ENCODE measurements at regions not wholly inside any gene's neighbourhood (a gene's known extent, or its start where the extent isn't known, plus 50 kb on each side); places are given as distances from the start of the nearest gene placed in this dataset.

- DNase-seq (ENCODE audit: low read depth in 2 of 3, low spot score in 1 of 3) = no peak
These were observed 171.5 kb upstream of the EDNRA start for GRCh38 chr4:147309434-147309833.

- no peak for DNase-seq (ENCODE audit: low read depth in 2 of 3, low spot score in 1 of 3)
These were observed 170.6 kb upstream of the EDNRA start for GRCh38 chr4:147310312-147310711.

GRCh38 chr4:147311956-147312355, 168.9 kb upstream of the EDNRA start:
- DNase-seq (ENCODE audit: low read depth in 2 of 3, low spot score in 1 of 3) = no peak

GRCh38 chr4:147312376-147313046, 168.4 kb upstream of the EDNRA start:
- DNase-seq (ENCODE audit: low read depth in 2 of 3, low spot score in 1 of 3) = no peak

- DNase-seq (ENCODE audit: low read depth in 2 of 3, low spot score in 1 of 3) = no peak
These were observed 167.8 kb upstream of the EDNRA start for GRCh38 chr4:147313108-147313507.

- DNase-seq (ENCODE audit: low read depth in 2 of 3, low spot score in 1 of 3) = no peak
These were observed 162.3 kb upstream of the EDNRA start for GRCh38 chr4:147318586-147318985.

GRCh38 chr4:147325571-147325981, 155.3 kb upstream of the EDNRA start:
- DNase-seq (ENCODE audit: low read depth in 2 of 3, low spot score in 1 of 3) = no peak

GRCh38 chr4:147326591-147326990, 154.3 kb upstream of the EDNRA start:
- no peak for DNase-seq (ENCODE audit: low read depth in 2 of 3, low spot score in 1 of 3)

GRCh38 chr4:147327322-147327721, 153.6 kb upstream of the EDNRA start:
- no peak for DNase-seq (ENCODE audit: low read depth in 2 of 3, low spot score in 1 of 3)

GRCh38 chr4:147328189-147328588, 152.7 kb upstream of the EDNRA start:
- no peak for DNase-seq (ENCODE audit: low read depth in 2 of 3, low spot score in 1 of 3)

GRCh38 chr4:147328756-147329446, 152.0 kb upstream of the EDNRA start:
- no peak for DNase-seq (ENCODE audit: low read depth in 2 of 3, low spot score in 1 of 3)

GRCh38 chr4:147332091-147332490, 148.8 kb upstream of the EDNRA start:
- DNase-seq (ENCODE audit: low read depth in 2 of 3, low spot score in 1 of 3) = no peak

GRCh38 chr4:147334478-147334877, 146.4 kb upstream of the EDNRA start:
- no peak for DNase-seq (ENCODE audit: low read depth in 2 of 3, low spot score in 1 of 3)

- DNase-seq (ENCODE audit: low read depth in 2 of 3, low spot score in 1 of 3) = no peak
These were observed 145.7 kb upstream of the EDNRA start for GRCh38 chr4:147335183-147335582.

GRCh38 chr4:147336252-147336651, 144.6 kb upstream of the EDNRA start:
- no peak for DNase-seq (ENCODE audit: low read depth in 2 of 3, low spot score in 1 of 3)

- no peak for DNase-seq (ENCODE audit: low read depth in 2 of 3, low spot score in 1 of 3)
These were observed 141.8 kb upstream of the EDNRA start for GRCh38 chr4:147339100-147339499.

- DNase-seq (ENCODE audit: low read depth in 2 of 3, low spot score in 1 of 3) = no peak
These were observed 140.8 kb upstream of the EDNRA start for GRCh38 chr4:147340111-147340510.

GRCh38 chr4:147340591-147341120, 140.2 kb upstream of the EDNRA start:
- DNase-seq (ENCODE audit: low read depth in 2 of 3, low spot score in 1 of 3) = no peak

- no peak for DNase-seq (ENCODE audit: low read depth in 2 of 3, low spot score in 1 of 3)
These were observed 137.2 kb upstream of the EDNRA start for GRCh38 chr4:147343692-147344091.

GRCh38 chr4:147345662-147346061, 135.2 kb upstream of the EDNRA start:
- no peak for DNase-seq (ENCODE audit: low read depth in 2 of 3, low spot score in 1 of 3)

- no peak for DNase-seq (ENCODE audit: low read depth in 2 of 3, low spot score in 1 of 3)
These were observed 133.7 kb upstream of the EDNRA start for GRCh38 chr4:147347217-147347616.

- no peak for DNase-seq (ENCODE audit: low read depth in 2 of 3, low spot score in 1 of 3)
These were observed 131.7 kb upstream of the EDNRA start for GRCh38 chr4:147349193-147349592.

Data from stimulated activated CD4-positive, alpha-beta T cell treated with anti-CD3 and anti-CD28 coated beads, Interleukin-12 subunit alpha, Interleukin-12 subunit beta, amount 100 ng/mL, for 48 hours (primary cell).